HG02943 (cell line): ENCODE measurements at regions not wholly inside any gene's neighbourhood (a gene's known extent, or its start where the extent isn't known, plus 50 kb on each side); places are given as distances from the start of the nearest gene placed in this dataset.
"Not testable (repeated sequence)": the region's sequence is repeated elsewhere in the genome, so short reads cannot be mapped to it uniquely, and the experiment has no call there.

Source experiments
- ATAC-seq: cut with Tn5 transposase; IDR thresholded peaks from one replicate; pipeline ENCODE4 v1.9.1; 2021; ENCODE audit warnings: mild to moderate bottlenecking, low read depth, moderate library complexity; ENCODE audit not compliant: unreplicated experiment

- no peak for ATAC-seq
These were observed 659.4 kb downstream of the RFPL4B start for GRCh38 chr6:113006494-113006893.

DNA sequence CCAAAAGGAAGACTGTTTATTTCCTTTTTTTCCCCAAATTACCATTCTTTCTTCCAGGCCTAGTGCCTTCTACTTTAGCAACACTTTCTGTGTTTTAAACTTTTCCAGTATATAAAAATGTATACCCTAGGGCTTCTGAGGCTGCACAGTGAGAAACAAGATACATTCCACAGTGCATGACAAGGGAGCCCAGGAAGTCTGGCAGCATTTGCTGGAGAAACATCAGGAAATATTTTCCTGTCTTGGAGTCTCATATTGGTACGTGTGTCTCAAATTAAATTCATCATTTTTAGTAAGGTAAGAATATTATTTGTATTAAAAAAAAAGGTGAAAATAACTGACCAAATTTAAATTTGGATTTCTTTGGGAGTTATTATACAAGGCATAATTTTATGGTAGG is 662.6 kb downstream of the RFPL4B start:
- ATAC-seq = no peak

- no peak for ATAC-seq
These were observed 663.3 kb downstream of the RFPL4B start for GRCh38 chr6:113010196-113010989.

GRCh38 chr6:113011389-113011788 is 664.3 kb downstream of the RFPL4B start:
- no peak for ATAC-seq

DNA sequence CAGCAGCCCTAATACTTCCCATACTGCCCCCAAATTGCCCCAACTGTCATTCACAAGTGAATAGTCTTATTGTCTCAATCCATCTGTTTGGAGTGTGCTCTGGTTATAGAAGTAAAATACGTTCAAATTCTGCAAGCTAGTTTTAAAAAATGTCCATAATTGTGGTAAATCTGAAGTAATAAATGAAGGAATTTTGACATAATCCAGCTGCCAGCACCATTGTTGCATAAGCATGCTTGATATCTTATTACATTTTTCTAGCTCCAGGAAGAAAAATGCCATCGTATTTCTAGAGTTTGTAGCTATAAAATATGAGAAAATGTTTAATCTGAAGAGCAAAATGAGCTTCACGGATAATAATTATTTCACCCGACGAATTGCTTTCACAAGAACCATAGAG is 664.7 kb downstream of the RFPL4B start:
- no peak for ATAC-seq

DNA sequence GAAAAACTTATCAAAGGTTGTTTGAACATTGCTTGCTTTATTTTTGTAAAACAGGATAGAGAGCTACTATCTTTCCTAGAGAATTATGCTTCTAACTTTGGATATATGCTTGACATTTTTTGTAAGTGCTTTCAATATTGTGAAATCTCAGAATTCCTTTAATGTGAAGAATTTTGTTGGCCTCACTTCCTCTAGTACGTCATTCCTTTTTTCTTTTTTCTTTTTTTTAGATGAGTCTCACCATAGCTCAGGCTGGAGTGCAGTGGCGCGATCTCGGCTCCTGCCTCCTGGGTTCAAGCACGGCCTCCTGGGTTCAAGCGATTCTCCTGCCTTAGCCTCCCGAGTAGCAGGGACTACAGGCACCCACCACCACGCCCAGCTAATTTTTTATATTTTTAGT is 668.1 kb downstream of the RFPL4B start:
- no peak for ATAC-seq

GRCh38 chr6:113017353-113017752 is 670.2 kb downstream of the RFPL4B start:
- ATAC-seq = no peak

GRCh38 chr6:113018351-113019151 is 671.4 kb downstream of the RFPL4B start:
- no peak for ATAC-seq

DNA sequence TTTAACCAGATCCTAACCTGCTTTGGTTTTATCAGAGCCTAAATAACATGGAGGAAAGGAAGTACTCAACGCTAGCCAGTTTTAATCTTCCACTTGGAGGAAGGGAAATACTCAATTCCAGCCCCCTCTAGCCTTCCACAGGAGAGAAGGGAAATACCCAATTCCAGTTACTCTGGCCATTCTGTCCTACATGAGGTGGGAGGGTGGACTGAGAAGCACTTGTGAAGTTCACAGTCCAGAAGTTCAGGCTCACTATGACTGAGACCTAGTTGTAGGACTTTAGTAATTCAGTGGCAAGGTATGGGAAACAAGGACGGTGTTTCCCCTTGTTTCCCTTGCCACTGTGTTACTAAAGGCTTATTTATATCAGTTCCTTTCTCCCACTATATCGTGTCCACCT is 672.0 kb downstream of the RFPL4B start:
- no peak for ATAC-seq

GRCh38 chr6:113027780-113028179 is 680.6 kb downstream of the RFPL4B start:
- ATAC-seq = no peak

GRCh38 chr6:113029161-113029560 is 682.0 kb downstream of the RFPL4B start:
- not testable (repeated sequence) for ATAC-seq

- ATAC-seq = no peak
These were observed 684.6 kb downstream of the RFPL4B start for GRCh38 chr6:113031591-113032238.

DNA sequence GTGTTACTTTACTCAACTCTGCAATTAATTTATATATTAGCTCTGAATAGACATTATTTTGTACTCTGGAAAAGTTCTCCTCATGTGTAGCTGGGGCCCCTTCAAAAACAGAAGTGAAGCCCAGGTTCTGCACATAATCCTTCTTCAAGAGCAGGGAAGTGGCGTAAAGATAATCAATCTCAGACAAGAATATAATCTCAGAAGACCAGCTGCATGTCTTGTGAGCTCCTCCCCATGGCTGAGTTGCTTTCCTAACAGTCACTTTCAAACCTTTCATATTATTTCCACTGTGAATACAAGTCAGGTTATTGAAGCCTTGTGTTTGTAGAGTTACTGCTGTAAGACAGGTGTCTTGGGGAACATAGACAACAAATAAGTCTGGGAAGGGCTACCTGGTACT is 691.9 kb downstream of the RFPL4B start:
- no peak for ATAC-seq

- no peak for ATAC-seq
These were observed 700.0 kb downstream of the RFPL4B start for GRCh38 chr6:113047148-113047547.

GRCh38 chr6:113047932-113048331 is 700.8 kb downstream of the RFPL4B start:
- no peak for ATAC-seq

DNA sequence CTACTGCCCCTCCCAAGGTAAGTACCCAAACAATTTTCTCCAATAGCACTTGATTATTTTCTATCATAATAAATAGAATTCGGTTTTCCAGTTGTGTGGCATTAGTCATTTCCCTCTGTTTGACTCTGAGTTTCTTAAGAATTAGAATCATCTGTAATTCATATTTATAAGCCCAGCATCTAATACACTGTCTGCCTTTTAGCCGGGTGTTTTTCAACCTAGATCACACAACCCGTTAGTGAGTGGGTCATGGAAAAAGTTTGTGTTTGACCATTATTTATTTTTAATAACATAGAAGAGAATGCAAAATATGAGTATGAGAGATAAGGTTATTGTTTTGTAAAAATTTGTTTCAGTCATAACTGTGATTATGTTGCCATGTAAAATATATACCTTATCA is 701.6 kb downstream of the RFPL4B start:
- no peak for ATAC-seq

DNA sequence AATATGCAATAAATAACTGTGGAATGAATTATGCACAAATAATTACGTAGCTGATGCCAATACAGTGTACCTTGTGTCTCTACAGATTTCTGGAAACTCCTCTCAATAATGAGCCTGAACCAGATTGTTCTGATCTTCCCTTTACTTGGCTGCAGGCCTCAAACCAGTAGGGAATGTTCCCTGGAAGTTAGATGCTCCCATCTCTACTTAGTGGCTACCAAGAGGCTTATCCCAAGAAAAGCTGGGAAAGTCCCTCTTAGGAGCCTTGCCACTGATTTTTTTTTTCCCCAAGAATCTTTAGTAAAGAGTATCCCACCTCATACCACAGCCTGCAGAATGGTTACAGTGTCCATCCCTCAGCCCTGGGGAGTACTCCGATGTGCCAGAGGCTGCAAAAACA is 702.1 kb downstream of the RFPL4B start:
- ATAC-seq = no peak

DNA sequence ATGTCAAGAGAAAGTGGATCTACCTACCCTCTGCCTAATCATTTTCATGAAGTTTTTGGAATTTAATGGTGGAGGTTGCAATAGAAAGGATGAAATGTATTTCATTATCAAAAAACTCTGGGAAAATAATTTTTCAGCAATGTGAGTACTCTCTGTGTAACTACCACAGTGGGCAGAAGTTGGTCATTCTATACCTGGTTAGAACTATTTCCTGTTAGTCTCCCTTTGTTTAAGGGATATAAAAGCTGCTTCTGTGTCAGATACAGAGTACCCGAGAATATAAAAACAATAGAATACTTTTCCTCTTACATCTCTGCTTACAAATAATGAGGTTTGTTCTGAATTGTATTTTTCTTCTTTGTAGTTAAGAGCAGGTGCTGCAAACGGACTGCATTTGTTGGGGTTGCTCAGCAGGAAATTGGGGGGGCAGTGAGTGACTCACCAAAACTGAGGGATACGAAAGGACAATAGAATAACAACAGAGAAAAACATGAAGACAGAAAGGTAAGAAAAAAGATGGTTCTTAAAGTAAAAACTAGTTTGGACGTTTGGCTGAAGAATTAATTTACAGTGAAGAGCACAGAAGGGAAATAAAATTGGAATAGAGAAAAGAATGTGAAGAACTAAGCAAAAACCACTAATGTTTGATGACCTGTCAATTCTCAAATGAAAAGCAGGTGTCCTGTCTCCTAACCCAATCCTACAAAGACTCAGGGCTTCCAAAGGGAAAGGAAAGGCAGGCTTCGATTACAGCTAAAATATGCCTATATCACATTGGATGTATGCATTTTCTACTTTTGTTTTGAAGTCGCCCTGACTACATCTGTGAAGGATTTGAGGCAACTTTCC is 703.1 kb downstream of the RFPL4B start:
- no peak for ATAC-seq

GRCh38 chr6:113050979-113051378 is 703.8 kb downstream of the RFPL4B start:
- no peak for ATAC-seq

DNA sequence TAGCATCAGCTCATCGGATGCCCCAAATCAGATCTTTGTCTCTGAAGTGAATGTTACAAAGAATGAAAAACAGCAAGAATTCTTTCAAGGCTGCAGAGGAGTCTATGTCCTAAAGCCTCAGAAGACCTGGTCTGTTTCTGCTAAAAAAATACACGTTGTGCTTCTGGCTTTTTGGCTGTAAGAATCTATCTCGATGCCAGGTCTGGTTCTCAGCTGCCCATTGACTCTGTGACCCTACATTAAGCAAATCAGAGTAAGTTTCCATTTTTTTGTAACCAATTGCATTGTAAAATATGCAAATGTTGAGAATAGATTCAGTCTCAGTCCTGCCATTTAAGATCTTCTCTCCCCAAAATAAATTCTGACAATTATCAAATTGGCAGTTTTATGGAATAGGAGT is 705.4 kb downstream of the RFPL4B start:
- ATAC-seq = no peak
